ENCODE measurements at regions not wholly inside any gene's neighbourhood (a gene's known extent, or its start where the extent isn't known, plus 50 kb on each side); places are given as distances from the start of the nearest gene placed in this dataset.

DNA sequence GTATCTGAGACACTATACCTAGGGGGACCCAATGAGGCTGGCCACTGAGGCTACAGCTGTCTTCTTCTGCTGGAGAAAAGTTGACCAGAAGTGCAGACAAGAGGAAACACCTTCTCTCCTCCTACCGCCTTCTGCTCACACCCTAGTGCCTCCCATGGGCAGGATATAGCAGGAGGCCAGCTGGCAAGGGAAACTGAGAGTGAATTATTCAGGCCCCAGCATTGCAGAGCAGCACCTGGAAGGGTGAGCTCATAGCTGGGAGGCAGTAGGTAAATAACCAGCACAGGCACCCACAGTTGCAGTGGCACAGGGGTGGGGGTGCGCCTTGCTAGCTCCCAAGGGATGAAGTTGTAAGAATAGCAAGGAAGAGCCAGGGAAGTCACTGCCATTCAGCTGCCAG lies 267.4 kb upstream of the NCAM1 start:
- no peaks in the 10 kb centered on the region for H3K4me1 Mint-ChIP-seq (ENCODE audit: unreplicated experiment)
- H3K36me3 Mint-ChIP-seq (ENCODE audit: unreplicated experiment) = no peaks in the 10 kb centered on the region
- no peak overlapping the region for H3K4me3 Mint-ChIP-seq (ENCODE audit: unreplicated experiment)
- TF ChIP-seq, protein P1, sequence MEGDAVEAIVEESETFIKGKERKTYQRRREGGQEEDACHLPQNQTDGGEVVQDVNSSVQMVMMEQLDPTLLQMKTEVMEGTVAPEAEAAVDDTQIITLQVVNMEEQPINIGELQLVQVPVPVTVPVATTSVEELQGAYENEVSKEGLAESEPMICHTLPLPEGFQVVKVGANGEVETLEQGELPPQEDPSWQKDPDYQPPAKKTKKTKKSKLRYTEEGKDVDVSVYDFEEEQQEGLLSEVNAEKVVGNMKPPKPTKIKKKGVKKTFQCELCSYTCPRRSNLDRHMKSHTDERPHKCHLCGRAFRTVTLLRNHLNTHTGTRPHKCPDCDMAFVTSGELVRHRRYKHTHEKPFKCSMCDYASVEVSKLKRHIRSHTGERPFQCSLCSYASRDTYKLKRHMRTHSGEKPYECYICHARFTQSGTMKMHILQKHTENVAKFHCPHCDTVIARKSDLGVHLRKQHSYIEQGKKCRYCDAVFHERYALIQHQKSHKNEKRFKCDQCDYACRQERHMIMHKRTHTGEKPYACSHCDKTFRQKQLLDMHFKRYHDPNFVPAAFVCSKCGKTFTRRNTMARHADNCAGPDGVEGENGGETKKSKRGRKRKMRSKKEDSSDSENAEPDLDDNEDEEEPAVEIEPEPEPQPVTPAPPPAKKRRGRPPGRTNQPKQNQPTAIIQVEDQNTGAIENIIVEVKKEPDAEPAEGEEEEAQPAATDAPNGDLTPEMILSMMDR (IDR thresholded peaks at IDR 0.05) = no peak
- DNase-seq (ENCODE audit: extremely low spot score, unreplicated experiment) = no peak
- no peaks in the 10 kb centered on the region for H3K27me3 Mint-ChIP-seq (ENCODE audit: unreplicated experiment)
- H3K9me3 Mint-ChIP-seq (ENCODE audit: unreplicated experiment) = peaks cover 4% of the 10 kb centered on the region
- no peak overlapping the region for H3K27ac Mint-ChIP-seq (ENCODE audit: unreplicated experiment)

DNA sequence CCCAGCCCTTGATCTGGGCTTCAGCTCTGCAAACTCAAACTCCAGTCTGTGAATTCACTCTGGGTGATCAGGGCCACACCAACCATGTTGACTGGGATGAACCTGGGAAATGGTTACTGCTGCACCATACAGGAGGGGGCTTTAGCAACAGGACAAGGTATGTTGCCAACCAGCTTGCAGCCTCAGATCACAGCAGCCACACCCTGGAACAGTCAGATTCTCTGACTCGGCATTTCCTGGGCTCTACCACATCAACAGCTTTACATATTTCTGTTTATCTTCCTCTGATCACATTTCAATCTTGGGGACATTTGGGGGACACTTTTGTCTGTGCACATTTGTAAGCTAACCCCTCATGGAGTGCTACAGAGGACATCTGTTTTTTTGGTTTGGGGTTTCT lies 267.0 kb upstream of the NCAM1 start:
- H3K36me3 Mint-ChIP-seq (ENCODE audit: unreplicated experiment) = no peaks in the 10 kb centered on the region
- H3K4me1 Mint-ChIP-seq (ENCODE audit: unreplicated experiment) = no peaks in the 10 kb centered on the region
- H3K27ac Mint-ChIP-seq (ENCODE audit: unreplicated experiment) = no peak overlapping the region
- DNase-seq (ENCODE audit: extremely low spot score, unreplicated experiment) = no peak
- TF ChIP-seq, protein P1 (IDR thresholded peaks at IDR 0.05) = no peak
- peaks cover 4% of the 10 kb centered on the region for H3K9me3 Mint-ChIP-seq (ENCODE audit: unreplicated experiment)
- no peaks in the 10 kb centered on the region for H3K27me3 Mint-ChIP-seq (ENCODE audit: unreplicated experiment)
- H3K4me3 Mint-ChIP-seq (ENCODE audit: unreplicated experiment) = no peak overlapping the region

DNA sequence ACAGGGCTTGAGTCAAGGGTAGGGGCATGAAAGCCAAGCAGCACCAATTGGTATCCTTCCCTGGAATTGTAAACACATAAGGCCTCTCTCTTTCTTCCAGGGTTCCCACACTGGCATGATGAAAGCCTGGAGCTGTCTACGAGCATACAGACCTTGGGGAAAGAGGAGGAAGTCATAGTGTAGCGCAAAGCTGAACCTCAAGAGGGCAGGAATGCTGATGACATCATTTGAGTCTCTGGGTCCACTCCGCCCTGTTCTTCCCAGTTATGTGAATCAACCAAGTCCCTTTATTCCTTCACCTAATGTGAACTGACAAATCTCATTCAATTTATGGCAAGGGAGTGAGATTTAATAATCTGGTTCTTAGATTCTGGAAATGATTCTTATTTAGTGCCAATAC lies 266.4 kb upstream of the NCAM1 start:
- Mint-ChIP-seq H3K27me3 (ENCODE audit: unreplicated experiment) (no peaks in the 10 kb centered on the region), H3K9me3 (ENCODE audit: unreplicated experiment) (peaks cover 4% of the 10 kb centered on the region), H3K4me1 (ENCODE audit: unreplicated experiment) (no peaks in the 10 kb centered on the region), H3K4me3 (ENCODE audit: unreplicated experiment) (no peak overlapping the region), H3K27ac (ENCODE audit: unreplicated experiment) (no peak overlapping the region), H3K36me3 (ENCODE audit: unreplicated experiment) (no peaks in the 10 kb centered on the region)
- TF ChIP-seq, protein P1 (IDR thresholded peaks at IDR 0.05) = no peak
- no peak for DNase-seq (ENCODE audit: extremely low spot score, unreplicated experiment)

DNA sequence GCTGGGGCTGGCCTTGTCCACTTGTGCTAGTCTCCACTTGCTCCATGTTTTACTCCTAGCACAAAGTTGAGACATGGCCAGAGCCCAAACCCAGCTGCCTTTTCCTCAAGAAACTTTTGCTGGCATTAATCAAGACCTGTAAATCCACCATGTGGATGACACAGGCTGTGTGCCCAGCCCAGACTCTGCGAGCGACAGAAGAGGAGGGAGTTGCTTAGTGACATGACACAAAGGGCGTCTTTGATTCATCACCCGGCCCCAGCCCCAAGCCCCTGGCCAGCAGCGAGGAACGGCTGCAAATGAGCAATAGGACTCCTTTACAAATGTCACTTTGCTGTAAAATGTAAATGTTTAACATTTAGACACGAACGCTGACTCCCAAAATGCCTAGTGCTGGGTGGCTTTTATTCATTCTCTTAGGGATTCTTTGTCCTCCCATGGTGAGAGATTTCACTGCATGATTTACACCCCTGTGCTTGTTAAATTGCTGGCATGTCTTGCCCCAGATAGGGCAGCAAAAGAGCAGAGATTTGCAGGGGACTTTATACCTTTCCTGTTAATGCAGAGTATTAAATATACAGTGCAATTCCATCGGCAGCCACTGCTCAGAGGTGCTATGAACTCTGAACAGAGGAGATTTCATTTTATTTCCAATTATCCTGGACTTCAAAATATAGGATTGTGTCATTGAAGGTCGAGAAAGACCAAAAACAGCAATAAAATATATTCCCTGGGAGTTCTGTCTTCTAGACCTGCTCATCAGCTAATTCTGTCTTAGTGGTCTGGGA lies 263.6 kb upstream of the NCAM1 start:
- H3K9me3 Mint-ChIP-seq (ENCODE audit: unreplicated experiment) = peaks cover 4% of the 10 kb centered on the region
- no peaks in the 10 kb centered on the region for H3K27me3 Mint-ChIP-seq (ENCODE audit: unreplicated experiment)
- H3K4me1 Mint-ChIP-seq (ENCODE audit: unreplicated experiment) = no peaks in the 10 kb centered on the region
- no peak overlapping the region for H3K27ac Mint-ChIP-seq (ENCODE audit: unreplicated experiment)
- DNase-seq (ENCODE audit: extremely low spot score, unreplicated experiment) = no peak
- TF ChIP-seq, protein P1 (IDR thresholded peaks at IDR 0.05) = no peak
- H3K4me3 Mint-ChIP-seq (ENCODE audit: unreplicated experiment) = no peak overlapping the region
- no peaks in the 10 kb centered on the region for H3K36me3 Mint-ChIP-seq (ENCODE audit: unreplicated experiment)

DNA sequence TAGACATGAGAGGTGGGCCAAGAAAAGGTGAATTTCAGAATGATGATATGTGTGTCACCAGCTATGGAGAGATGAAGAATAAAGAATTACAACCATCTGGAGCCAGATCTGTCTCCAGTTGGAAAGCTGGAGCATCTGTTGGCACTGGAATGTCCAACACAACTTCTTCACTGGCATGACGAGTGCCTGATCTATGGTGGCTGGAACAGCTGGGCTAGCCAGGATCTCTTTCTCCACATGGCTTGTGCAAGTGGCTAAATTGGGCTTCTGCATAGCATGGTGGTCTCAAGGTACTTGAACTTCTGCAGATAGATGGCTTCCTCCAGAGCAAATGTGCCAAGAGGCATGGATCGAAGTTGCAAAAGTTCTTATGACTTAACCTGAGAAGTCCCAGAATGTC lies 256.1 kb upstream of the NCAM1 start:
- no peak overlapping the region for H3K27ac Mint-ChIP-seq (ENCODE audit: unreplicated experiment)
- no peak for DNase-seq (ENCODE audit: extremely low spot score, unreplicated experiment)
- H3K36me3 Mint-ChIP-seq (ENCODE audit: unreplicated experiment) = no peaks in the 10 kb centered on the region
- H3K4me1 Mint-ChIP-seq (ENCODE audit: unreplicated experiment) = no peaks in the 10 kb centered on the region
- no peaks in the 10 kb centered on the region for H3K27me3 Mint-ChIP-seq (ENCODE audit: unreplicated experiment)
- TF ChIP-seq, protein P1 (IDR thresholded peaks at IDR 0.05) = no peak
- H3K4me3 Mint-ChIP-seq (ENCODE audit: unreplicated experiment) = no peak overlapping the region
- H3K9me3 Mint-ChIP-seq (ENCODE audit: unreplicated experiment) = peaks cover 7% of the 10 kb centered on the region
